CD14-positive monocyte (primary cell): ENCODE measurements at regions not wholly inside any gene's neighbourhood (a gene's known extent, or its start where the extent isn't known, plus 50 kb on each side); places are given as distances from the start of the nearest gene placed in this dataset.

Experiments
- DNase-seq, 3 donors: peaks; one replicate each; pipeline ENCODE4 v3.0.0-alpha.2; 2011 to 2022
- H2AFZ ChIP-seq: 2 replicates; pipeline ENCODE4 v1.6.0; 2012; ENCODE audit warnings: mild to moderate bottlenecking, low read depth, low read length, inconsistent platforms; ENCODE audit not compliant: insufficient read depth, poor library complexity, severe bottlenecking
- H3K27ac ChIP-seq, 2 donors: 1 replicate in 1 of 2; 2 replicates in 1 of 2; pipeline ENCODE4 v1.5.1; 2012 to 2013; ENCODE audit warnings: low read length in 2 of 2, control low read depth in 1 of 2, inconsistent platforms in 1 of 2, low read depth in 1 of 2, mild to moderate bottlenecking in 1 of 2
- H3K27me3 ChIP-seq, 2 donors: one replicate each; pipeline versions ENCODE4 v1.6.0 to v1.6.1; 2011 to 2013; ENCODE audit warnings: low read length in 2 of 2; ENCODE audit not compliant: control insufficient read depth in 2 of 2, insufficient read depth in 2 of 2
- H3K36me3 ChIP-seq, 2 donors: replicated peaks in 1 of 2; 1 replicate in 1 of 2; 2 replicates in 1 of 2; pipeline versions ENCODE4 v1.5.1 to v1.6.1; 2012 to 2013; ENCODE audit warnings: low read length in 2 of 2, control low read depth in 1 of 2, inconsistent platforms in 1 of 2, mild to moderate bottlenecking in 1 of 2; ENCODE audit not compliant: insufficient read depth in 2 of 2, control insufficient read depth in 1 of 2
- H3K4me1 ChIP-seq, 2 donors: 1 replicate in 1 of 2; 2 replicates in 1 of 2; pipeline versions ENCODE4 v1.5.1 to v1.6.1; 2012 to 2013; ENCODE audit warnings: low read length in 2 of 2, control low read depth in 1 of 2, inconsistent platforms in 1 of 2, mild to moderate bottlenecking in 1 of 2, moderate library complexity in 1 of 2; ENCODE audit not compliant: insufficient read depth in 2 of 2, control insufficient read depth in 1 of 2
- H3K4me2 ChIP-seq: replicated peaks from 2 replicates; pipeline ENCODE3; 2012; ENCODE audit warnings: low read length, moderate library complexity, mild to moderate bottlenecking; ENCODE audit not compliant: poor library complexity, severe bottlenecking; ENCODE audit errors: extremely low read depth
- H3K4me3 ChIP-seq, 3 experiments: fragments of 200-600 bp in 1 of 3; sonication (generic) in 1 of 3; replicated peaks in 1 of 3; 1 replicate in 2 of 3; 2 replicates in 1 of 3; pipeline ENCODE4 v1.5.1; 2011 to 2013; ENCODE audit warnings: low read length in 3 of 3, mild to moderate bottlenecking in 3 of 3, control low read depth in 2 of 3, low read depth in 2 of 3, inconsistent platforms in 1 of 3, moderate library complexity in 1 of 3
- H3K79me2 ChIP-seq: 2 replicates; pipeline ENCODE4 v1.6.0; 2012; ENCODE audit warnings: mild to moderate bottlenecking, control low read depth, inconsistent platforms, low read length, moderate library complexity; ENCODE audit not compliant: insufficient read depth
- H3K9ac ChIP-seq: 2 replicates; pipeline ENCODE4 v1.6.0; 2017; ENCODE audit warnings: low read length, mild to moderate bottlenecking; ENCODE audit not compliant: insufficient read depth, poor library complexity, severe bottlenecking
- H3K9me3 ChIP-seq, 2 donors: replicated peaks in 1 of 2; 1 replicate in 1 of 2; 2 replicates in 1 of 2; pipeline versions ENCODE4 v1.5.1 to v1.6.1; 2012 to 2013; ENCODE audit warnings: low read length in 2 of 2, control low read depth in 1 of 2; ENCODE audit not compliant: control insufficient read depth in 1 of 2, insufficient read depth in 1 of 2
- H4K20me1 ChIP-seq: 2 replicates; pipeline ENCODE4 v1.6.0; 2012; ENCODE audit warnings: mild to moderate bottlenecking, low read length, control low read depth, moderate library complexity; ENCODE audit not compliant: insufficient read depth
- H3K27ac Mint-ChIP-seq, 7 donors: one replicate each; pipeline ENCODE4 v1.8.0; 2020; ENCODE audit warnings: mild to moderate bottlenecking in 7 of 7, mixed read lengths in 7 of 7, moderate library complexity in 6 of 7, inconsistent platforms in 2 of 7
- H3K27me3 Mint-ChIP-seq, 3 donors: one replicate each; pipeline ENCODE4 v1.8.0; 2021 to 2022; ENCODE audit warnings: low read depth in 3 of 3, mild to moderate bottlenecking in 3 of 3, mixed read lengths in 3 of 3, moderate library complexity in 3 of 3, inconsistent platforms in 1 of 3
- H3K36me3 Mint-ChIP-seq, 2 donors: one replicate each; pipeline ENCODE4 v1.8.0; 2020; ENCODE audit warnings: mixed read lengths in 2 of 2, inconsistent platforms in 1 of 2, mild to moderate bottlenecking in 1 of 2
- H3K4me1 Mint-ChIP-seq: one replicate; pipeline ENCODE4 v1.8.0; 2020; ENCODE audit warnings: mild to moderate bottlenecking, mixed read lengths
- H3K4me3 Mint-ChIP-seq, 2 donors: one replicate each; pipeline ENCODE4 v1.8.0; 2020; ENCODE audit warnings: mild to moderate bottlenecking in 2 of 2, mixed read lengths in 2 of 2, moderate library complexity in 1 of 2
- H3K9me3 Mint-ChIP-seq, 7 donors: one replicate each; pipeline ENCODE4 v1.8.0; 2020 to 2022; ENCODE audit warnings: mixed read lengths in 7 of 7, mild to moderate bottlenecking in 6 of 7, moderate library complexity in 6 of 7, inconsistent platforms in 2 of 7
- CTCF ChIP-seq: fragments of 200-600 bp; IDR thresholded peaks from one replicate; pipeline ENCODE4 v1.8.0; 2022; ENCODE audit warnings: antibody characterized with exemption, mild to moderate bottlenecking
- whole genome bisulfite sequencing: methylation state at CpG from one replicate; pipeline ENCODE4 v1.1.5; 2013; ENCODE audit warnings: missing lambda C conversion rate; ENCODE audit not compliant: insufficient coverage; 5-methylcytosine and 5-hydroxymethylcytosine counted together
- intact Hi-C, 2 donors: fragments of 100-400 bp; cut with micrococcal nuclease; formaldehyde crosslinking; loops; one replicate each; pipeline versions ENCODE4 v1.15.0 to v1.15.1; 2023

- Mint-ChIP-seq H3K27me3 (no peaks in the 10 kb centered on the region), H3K36me3 (no peaks in the 10 kb centered on the region), H3K27ac (no peak overlapping the region), H3K4me1 (no peaks in the 10 kb centered on the region), H3K4me3 (no peak overlapping the region), H3K9me3 (peaks cover 0 to 10% (median 4%) of the 10 kb centered on the region in 7 donors)
- intact Hi-C loops = no loop called here
- H3K4me3 ChIP-seq = no peak overlapping the region
- 88% methylated on average over 4 of the region's 5 CpGs for WGBS
- H3K79me2 ChIP-seq = no peaks in the 10 kb centered on the region
- no peaks in the 10 kb centered on the region for H3K27me3 ChIP-seq
- H3K9me3 ChIP-seq = no peaks in the 10 kb centered on the region
- no peak overlapping the region for H3K9ac ChIP-seq
- no peak for TF ChIP-seq CTCF
- no peak overlapping the region for H3K4me2 ChIP-seq
- no peaks in the 10 kb centered on the region for H3K36me3 ChIP-seq
- no peak overlapping the region for H3K27ac ChIP-seq
- H2AFZ ChIP-seq = no peak overlapping the region
- no peaks in the 10 kb centered on the region for H4K20me1 ChIP-seq
- H3K4me1 ChIP-seq = no peaks in the 10 kb centered on the region
- no peak for DNase-seq
Measured at GRCh38 chr12:125606312-125606711, 541.1 kb downstream of the AACS start.

GRCh38 chr12:125610292-125610691, 545.1 kb downstream of the AACS start:
- TF ChIP-seq CTCF = no peak
- H3K9me3 ChIP-seq = no peaks in the 10 kb centered on the region

More at GRCh38 chr12:125610292-125610691, 545.1 kb downstream of the AACS start:
- Histone ChIP-seq H3K36me3 (no peaks in the 10 kb centered on the region), H3K4me3 (no peak overlapping the region), H4K20me1 (no peaks in the 10 kb centered on the region), H3K79me2 (no peaks in the 10 kb centered on the region), H3K4me2 (no peak overlapping the region), H3K27me3 (no peaks in the 10 kb centered on the region), H3K4me1 (no peaks in the 10 kb centered on the region), H3K27ac (no peak overlapping the region), H3K9ac (no peak overlapping the region), H2AFZ (no peak overlapping the region)
- Mint-ChIP-seq H3K27ac (no peak overlapping the region), H3K9me3 (peaks cover 0 to 8% (median 2%) of the 10 kb centered on the region in 7 donors), H3K27me3 (no peaks in the 10 kb centered on the region), H3K36me3 (no peaks in the 10 kb centered on the region), H3K4me3 (no peak overlapping the region), H3K4me1 (no peaks in the 10 kb centered on the region)
- WGBS = 93% methylated on average over 3 of the region's 5 CpGs
- DNase-seq = no peak
- intact Hi-C loops = no loop called here
